Heart left ventricle (tissue), 16 donors: ENCODE measurements at regions not wholly inside any gene's neighbourhood (a gene's known extent, or its start where the extent isn't known, plus 50 kb on each side); places are given as distances from the start of the nearest gene placed in this dataset.
"Not testable (repeated sequence)": the region's sequence is repeated elsewhere in the genome, so short reads cannot be mapped to it uniquely, and the experiment has no call there.

ENCODE experiments used
- ATAC-seq, 4 donors: fragments of 200-7000 bp; cut with Tn5 transposase; one replicate each; pipeline ENCODE4 v1.9.1; 2020 to 2022; ENCODE audit warnings: moderate library complexity in 4 of 4, mild to moderate bottlenecking in 3 of 4, moderate number of reproducible peaks in 1 of 4
- DNase-seq, 5 donors: peaks; one replicate each; pipeline ENCODE4 v3.0.0-alpha.2; 2020
- H3K27ac ChIP-seq, 12 donors: fragments of 200-600 bp; sonication (generic) in 4 of 12; one replicate each; pipeline versions ENCODE4 v1.5.0 to v1.8.0; 2016 to 2022; ENCODE audit warnings: mild to moderate bottlenecking in 2 of 12
- H3K27me3 ChIP-seq, 9 donors: fragments of 200-600 bp; sonication (generic) in 2 of 9; one replicate each; pipeline versions ENCODE4 v1.5.1 to v1.8.0; 2016 to 2022; ENCODE audit warnings: mild to moderate bottlenecking in 3 of 9
- H3K36me3 ChIP-seq, 9 donors: fragments of 200-600 bp; sonication (generic) in 2 of 9; one replicate each; pipeline versions ENCODE4 v1.5.0 to v1.8.0; 2018 to 2022; ENCODE audit warnings: mild to moderate bottlenecking in 2 of 9
- H3K4me1 ChIP-seq, 12 donors: fragments of 200-600 bp; sonication (generic) in 4 of 12; one replicate each; pipeline versions ENCODE4 v1.5.0 to v1.8.0; 2016 to 2022; ENCODE audit warnings: mild to moderate bottlenecking in 3 of 12
- H3K4me3 ChIP-seq, 12 donors: fragments of 200-600 bp; sonication (generic) in 4 of 12; one replicate each; pipeline versions ENCODE4 v1.5.0 to v1.8.0; 2017 to 2022; ENCODE audit warnings: mild to moderate bottlenecking in 9 of 12, moderate library complexity in 4 of 12
- H3K9me3 ChIP-seq, 12 donors: fragments of 200-600 bp; sonication (generic) in 4 of 12; one replicate each; pipeline versions ENCODE4 v1.5.0 to v1.8.0; 2016 to 2022; ENCODE audit warnings: mild to moderate bottlenecking in 1 of 12
- POLR2A ChIP-seq, 2 donors: fragments of 450-650 bp; IDR thresholded peaks; one replicate each; pipeline ENCODE4 v1.6.1; 2017; ENCODE audit warnings: antibody characterized with exemption in 2 of 2, mild to moderate bottlenecking in 2 of 2, moderate library complexity in 2 of 2
- WGBS, 4 donors: extraction: QIAGEN DNeasy Blood & Tissue Kit in 2 of 4; methylation state at CpG; one replicate each; pipeline versions ENCODE4 v1.1.5 to v1.1.7; 2013 to 2018; 5-methylcytosine and 5-hydroxymethylcytosine counted together
- intact Hi-C, 10 donors: fragments of 100-400 bp; cut with DNase I; formaldehyde crosslinking; loops; one replicate each; pipeline versions ENCODE4 v1.11.1 to v1.14.2; 2022
- TF ChIP-seq, protein P1 (sequence below), 12 donors: fragments of 200-600 bp; sonication (generic) in 4 of 12; IDR thresholded peaks; one replicate each; pipeline versions ENCODE4 v1.5.0 to v1.8.0; 2018 to 2022; ENCODE audit warnings: antibody characterized with exemption in 12 of 12, mild to moderate bottlenecking in 5 of 12
- donor health status: ischemic (EF 13 %, LVEDD 7.1; RV severe dilation, severe dysfunction).
- donor health status: healthy with polysubstance abuse.
- donor health status: DM: no; HTN: yes; CAD: no.
- donor health status: DM: no; HTN: no; CAD: no.
- donor health status: ischemic (EF 25% LVEDD 6.9; RV normal size, moderate dysfunction).
- donor health status: ischemic (EF 25% LVEDD 5.7; RV mildly dilated, moderate dysfunction).
- donor health status: healthy.
- donor health status: DM: yes; HTN: yes; CAD: no.
- donor health status: ischemic (EF 35%, LVEDD 5.7; RV mildly dilated, moderate dysfunction).
- donor health status: nonischemic (EF 11% LVEDD 7.7; RV severe dilation, severe dysfunction).
- donor health status: DM: yes; HTN: yes; CAD: no.
- donor health status: PGD.
- donor health status: ischemic (EF 29% LVEDD 5.4; RV normal size, mild dysfunction).
- donor health status: nonischemic (EF 23%, LVEDD 6.1; RV moderate dilation, normal function).

- no peak for ATAC-seq
- Histone ChIP-seq H3K27ac (no peak overlapping the region), H3K9me3 (peaks cover 0 to under 1% (median 0%) of the 10 kb centered on the region in 12 donors), H3K36me3 (no peaks in the 10 kb centered on the region), H3K4me3 (no peak overlapping the region), H3K4me1 (no peaks in the 10 kb centered on the region), H3K27me3 (no peaks in the 10 kb centered on the region)
- no peak for DNase-seq
- intact Hi-C loops = no loop called here
- WGBS, 4 donors = 74 to 98% (median 79%) methylated on average over 7 of the region's 7 CpGs
- TF ChIP-seq, protein P1, sequence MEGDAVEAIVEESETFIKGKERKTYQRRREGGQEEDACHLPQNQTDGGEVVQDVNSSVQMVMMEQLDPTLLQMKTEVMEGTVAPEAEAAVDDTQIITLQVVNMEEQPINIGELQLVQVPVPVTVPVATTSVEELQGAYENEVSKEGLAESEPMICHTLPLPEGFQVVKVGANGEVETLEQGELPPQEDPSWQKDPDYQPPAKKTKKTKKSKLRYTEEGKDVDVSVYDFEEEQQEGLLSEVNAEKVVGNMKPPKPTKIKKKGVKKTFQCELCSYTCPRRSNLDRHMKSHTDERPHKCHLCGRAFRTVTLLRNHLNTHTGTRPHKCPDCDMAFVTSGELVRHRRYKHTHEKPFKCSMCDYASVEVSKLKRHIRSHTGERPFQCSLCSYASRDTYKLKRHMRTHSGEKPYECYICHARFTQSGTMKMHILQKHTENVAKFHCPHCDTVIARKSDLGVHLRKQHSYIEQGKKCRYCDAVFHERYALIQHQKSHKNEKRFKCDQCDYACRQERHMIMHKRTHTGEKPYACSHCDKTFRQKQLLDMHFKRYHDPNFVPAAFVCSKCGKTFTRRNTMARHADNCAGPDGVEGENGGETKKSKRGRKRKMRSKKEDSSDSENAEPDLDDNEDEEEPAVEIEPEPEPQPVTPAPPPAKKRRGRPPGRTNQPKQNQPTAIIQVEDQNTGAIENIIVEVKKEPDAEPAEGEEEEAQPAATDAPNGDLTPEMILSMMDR (IDR thresholded peaks at IDR 0.05) = no peak
- TF ChIP-seq POLR2A (IDR thresholded peaks at IDR 0.05) = no peak
Observed at GRCh38 chr13:42495751-42496150, 78.2 kb upstream of the TNFSF11 start.

GRCh38 chr13:42496926-42497554, 76.9 kb upstream of the TNFSF11 start:
- H3K36me3 ChIP-seq, H3K9me3 ChIP-seq, ATAC-seq, DNase-seq, H3K27ac ChIP-seq, H3K4me1 ChIP-seq, H3K4me3 ChIP-seq, intact Hi-C loops, H3K27me3 ChIP-seq: not testable (repeated sequence)
- WGBS, 4 donors = 82 to 84% (median 82%) methylated on average over 10 of the region's 10 CpGs

DNA sequence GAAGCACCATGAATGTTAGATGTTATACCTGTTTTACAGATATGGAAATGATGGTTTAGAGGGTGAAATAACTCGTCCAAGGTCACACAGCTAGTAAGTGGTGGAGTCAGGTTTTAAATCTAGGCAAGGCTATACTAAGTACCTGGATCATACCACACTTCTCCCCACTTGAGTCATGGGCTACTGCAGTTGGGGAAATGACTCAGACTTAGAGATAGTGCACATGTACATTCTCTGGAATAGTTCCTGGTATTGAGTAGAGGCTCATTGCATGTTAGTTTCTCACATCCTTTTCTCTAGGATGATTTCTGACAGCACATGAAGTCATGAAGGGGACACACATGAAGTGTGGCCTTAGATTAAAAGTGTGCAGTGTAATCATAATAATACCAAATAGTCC, 76.2 kb upstream of the TNFSF11 start:
- intact Hi-C loops = no loop called here
- ATAC-seq = no peak
- TF ChIP-seq, protein P1 (IDR thresholded peaks at IDR 0.05) = no peak
- no peak for TF ChIP-seq POLR2A (IDR thresholded peaks at IDR 0.05)
- H3K9me3 ChIP-seq = peaks cover 0 to 3% (median 0%) of the 10 kb centered on the region in 12 donors
- no peak for DNase-seq
- H3K36me3 ChIP-seq = no peaks in the 10 kb centered on the region
- H3K27me3 ChIP-seq = no peaks in the 10 kb centered on the region
- no peak overlapping the region for H3K4me3 ChIP-seq
- WGBS, 4 donors = 52 to 61% (median 58%) methylated on average over 1 of the region's 1 CpG
- no peak overlapping the region for H3K27ac ChIP-seq
- no peaks in the 10 kb centered on the region for H3K4me1 ChIP-seq

DNA sequence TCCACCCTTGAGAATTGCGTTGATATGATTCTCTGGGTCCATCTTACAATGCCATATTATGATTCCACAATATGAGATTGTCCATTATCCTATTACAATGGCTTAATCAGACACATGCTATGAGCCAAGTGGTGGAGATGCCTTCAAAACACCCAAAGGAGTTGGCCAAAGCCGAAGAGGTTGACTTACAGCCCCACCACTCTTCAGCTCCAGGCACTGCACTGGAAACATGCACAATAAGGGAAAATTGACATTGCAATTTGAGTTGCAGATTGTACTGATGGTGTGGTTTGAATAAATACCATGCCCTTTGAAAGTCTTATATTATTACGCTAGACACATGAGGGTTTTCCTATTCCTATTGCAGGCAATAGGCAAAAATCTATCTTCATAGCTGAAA, 75.4 kb upstream of the TNFSF11 start:
- ATAC-seq (no peak), DNase-seq (no peak)
- WGBS, 4 donors = 83 to 88% (median 86%) methylated on average over 2 to 3 of the region's 3 CpGs
- no peaks in the 10 kb centered on the region for H3K36me3 ChIP-seq
- intact Hi-C loops = no loop called here
- no peak overlapping the region for H3K27ac ChIP-seq
- no peaks in the 10 kb centered on the region for H3K27me3 ChIP-seq
- no peak for TF ChIP-seq POLR2A (IDR thresholded peaks at IDR 0.05)
- TF ChIP-seq, protein P1 (IDR thresholded peaks at IDR 0.05) = no peak
- no peak overlapping the region for H3K4me3 ChIP-seq
- H3K9me3 ChIP-seq = peaks cover 0 to 3% (median 0%) of the 10 kb centered on the region in 12 donors
- H3K4me1 ChIP-seq = no peaks in the 10 kb centered on the region
